ENCODE measurements at regions not wholly inside any gene's neighbourhood (a gene's known extent, or its start where the extent isn't known, plus 50 kb on each side); places are given as distances from the start of the nearest gene placed in this dataset.

DNA sequence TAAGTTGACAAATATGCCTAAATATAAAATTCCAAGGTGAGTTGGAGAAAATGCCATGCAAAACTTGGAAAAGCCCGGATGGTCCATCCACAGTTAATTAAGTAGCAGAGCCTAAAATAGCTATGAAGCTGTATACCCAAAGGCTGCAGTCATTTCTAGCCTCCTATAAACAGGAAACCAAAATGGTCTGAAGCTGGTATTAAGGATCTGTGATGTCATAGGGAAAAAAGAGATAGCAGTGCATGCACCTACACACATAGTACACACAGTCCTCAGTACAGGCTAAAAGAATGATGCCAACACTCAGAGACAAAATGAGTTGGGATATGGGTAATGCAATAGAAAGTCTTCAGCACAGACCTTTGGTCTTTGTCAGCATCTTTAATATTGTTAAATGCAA, 736.9 kb downstream of the EFNB2 start:
- Histone ChIP-seq H3K36me3 (no peaks in the 10 kb centered on the region), H3K4me3 (no peak overlapping the region)

DNA sequence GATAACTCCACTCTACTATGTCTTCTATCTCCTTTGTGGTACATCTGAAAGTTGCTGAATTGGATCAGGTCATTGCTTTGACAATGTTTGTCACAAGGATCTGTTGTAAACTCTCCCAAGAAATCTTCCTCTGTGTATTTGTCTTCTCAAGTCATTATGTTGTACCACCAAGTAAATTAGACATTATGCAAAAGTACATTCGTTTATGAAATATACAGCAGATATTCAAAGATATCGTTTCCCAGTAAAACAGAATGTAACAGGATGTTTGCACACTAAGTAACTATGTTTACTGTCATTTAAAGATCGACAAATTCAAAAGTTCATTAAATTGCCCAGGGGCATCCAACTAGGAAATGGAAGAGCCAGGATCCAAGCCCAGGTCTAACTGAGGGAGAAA, 739.4 kb downstream of the EFNB2 start:
- Histone ChIP-seq H3K27ac (no peak overlapping the region), H3K4me1 (no peaks in the 10 kb centered on the region), H3K27me3 (no peaks in the 10 kb centered on the region), H3K4me3 (no peak overlapping the region), H3K36me3 (no peaks in the 10 kb centered on the region), H3K9me3 (no peaks in the 10 kb centered on the region)
- intact Hi-C loops (cut with DNase I), result no loop called here
- no peak for TF ChIP-seq CTCF (IDR thresholded peaks at IDR 0.05)
- no peak for TF ChIP-seq POLR2AphosphoS5 (IDR thresholded peaks at IDR 0.05; ENCODE audit: insufficient read depth in 1 of 2, low read depth in 1 of 2)
- TF ChIP-seq POLR2A (IDR thresholded peaks at IDR 0.05), result no peak
- no peak for DNase-seq (ENCODE audit: extremely low spot score in 2 of 2)

More for the DNA sequence above, 736.9 kb downstream of the EFNB2 start:
- no peaks in the 10 kb centered on the region for H3K4me1 ChIP-seq
- no peak overlapping the region for H3K27ac ChIP-seq
- TF ChIP-seq POLR2AphosphoS5 (IDR thresholded peaks at IDR 0.05; ENCODE audit: insufficient read depth in 1 of 2, low read depth in 1 of 2) (no peak), CTCF (IDR thresholded peaks at IDR 0.05) (no peak), POLR2A (IDR thresholded peaks at IDR 0.05) (no peak)
- intact Hi-C loops (cut with DNase I), result no loop called here
- no peaks in the 10 kb centered on the region for H3K9me3 ChIP-seq
- DNase-seq (ENCODE audit: extremely low spot score in 2 of 2), result no peak
- H3K27me3 ChIP-seq, result no peaks in the 10 kb centered on the region

GRCh38 chr13:105790923-105791322, 744.5 kb downstream of the EFNB2 start:
- Histone ChIP-seq H3K9me3 (no peaks in the 10 kb centered on the region), H3K36me3 (no peaks in the 10 kb centered on the region), H3K27ac (no peak overlapping the region), H3K4me1 (no peaks in the 10 kb centered on the region), H3K27me3 (no peaks in the 10 kb centered on the region), H3K4me3 (no peak overlapping the region)
- DNase-seq (ENCODE audit: extremely low spot score in 2 of 2), result no peak
- intact Hi-C loops (cut with DNase I), result no loop called here
- TF ChIP-seq CTCF (IDR thresholded peaks at IDR 0.05) (no peak), POLR2AphosphoS5 (IDR thresholded peaks at IDR 0.05; ENCODE audit: insufficient read depth in 1 of 2, low read depth in 1 of 2) (no peak), POLR2A (IDR thresholded peaks at IDR 0.05) (no peak)

DNA sequence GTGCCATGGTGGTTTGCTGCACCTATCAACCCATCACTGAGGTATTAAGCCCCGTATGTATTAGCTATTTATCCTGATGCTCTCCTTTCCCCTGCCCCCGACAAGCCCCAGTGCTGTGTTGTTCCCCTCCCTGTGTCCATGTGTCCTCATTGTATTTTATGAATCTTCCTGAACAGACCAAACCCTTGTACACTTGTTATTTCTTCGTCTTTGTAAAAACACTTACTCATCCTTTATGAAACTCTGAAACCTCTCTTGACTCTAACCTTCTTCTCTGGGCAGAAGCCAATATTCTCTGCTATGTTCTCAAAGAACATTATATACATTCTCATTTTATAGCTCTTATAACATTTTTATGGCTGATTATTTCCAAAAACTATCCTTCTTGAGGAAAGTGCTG, 746.9 kb downstream of the EFNB2 start:
- Histone ChIP-seq H3K4me3 (no peak overlapping the region), H3K27me3 (no peaks in the 10 kb centered on the region), H3K9me3 (no peaks in the 10 kb centered on the region), H3K4me1 (no peaks in the 10 kb centered on the region), H3K36me3 (no peaks in the 10 kb centered on the region), H3K27ac (no peak overlapping the region)
- DNase-seq (ENCODE audit: extremely low spot score in 2 of 2), result no peak
- TF ChIP-seq POLR2AphosphoS5 (IDR thresholded peaks at IDR 0.05; ENCODE audit: insufficient read depth in 1 of 2, low read depth in 1 of 2) (no peak), CTCF (IDR thresholded peaks at IDR 0.05) (no peak), POLR2A (IDR thresholded peaks at IDR 0.05) (no peak)
- intact Hi-C loops (cut with DNase I), result no loop called here

DNA sequence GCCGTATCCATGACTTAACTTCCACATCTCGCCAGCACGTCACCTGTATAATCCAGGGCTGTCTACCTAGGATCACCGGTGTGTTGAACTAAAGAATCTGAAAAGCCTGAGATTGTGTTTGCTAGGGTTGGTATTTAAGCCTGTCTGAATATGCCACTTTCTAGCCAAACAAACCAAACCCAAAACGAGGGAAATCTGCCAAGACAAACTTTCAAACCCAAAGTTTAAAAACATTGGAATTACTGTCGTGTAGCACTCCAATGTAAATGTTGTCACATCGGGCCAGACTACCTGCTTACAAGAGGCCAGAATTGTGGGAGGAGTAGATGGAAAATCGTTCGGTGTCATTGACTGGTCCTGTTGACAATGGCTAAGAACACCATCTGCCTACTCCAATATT, 747.8 kb downstream of the EFNB2 start:
- TF ChIP-seq POLR2A (IDR thresholded peaks at IDR 0.05) (no peak), CTCF (IDR thresholded peaks at IDR 0.05) (no peak), POLR2AphosphoS5 (IDR thresholded peaks at IDR 0.05; ENCODE audit: insufficient read depth in 1 of 2, low read depth in 1 of 2) (no peak)
- Histone ChIP-seq H3K4me3 (no peak overlapping the region), H3K27ac (no peak overlapping the region), H3K9me3 (no peaks in the 10 kb centered on the region), H3K36me3 (no peaks in the 10 kb centered on the region), H3K27me3 (no peaks in the 10 kb centered on the region), H3K4me1 (no peaks in the 10 kb centered on the region)
- intact Hi-C loops (cut with DNase I), result no loop called here
- no peak for DNase-seq (ENCODE audit: extremely low spot score in 2 of 2)

Data from vagina (tissue), 2 donors.